ENCODE measurements at regions not wholly inside any gene's neighbourhood (a gene's known extent, or its start where the extent isn't known, plus 50 kb on each side); places are given as distances from the start of the nearest gene placed in this dataset.

DNA sequence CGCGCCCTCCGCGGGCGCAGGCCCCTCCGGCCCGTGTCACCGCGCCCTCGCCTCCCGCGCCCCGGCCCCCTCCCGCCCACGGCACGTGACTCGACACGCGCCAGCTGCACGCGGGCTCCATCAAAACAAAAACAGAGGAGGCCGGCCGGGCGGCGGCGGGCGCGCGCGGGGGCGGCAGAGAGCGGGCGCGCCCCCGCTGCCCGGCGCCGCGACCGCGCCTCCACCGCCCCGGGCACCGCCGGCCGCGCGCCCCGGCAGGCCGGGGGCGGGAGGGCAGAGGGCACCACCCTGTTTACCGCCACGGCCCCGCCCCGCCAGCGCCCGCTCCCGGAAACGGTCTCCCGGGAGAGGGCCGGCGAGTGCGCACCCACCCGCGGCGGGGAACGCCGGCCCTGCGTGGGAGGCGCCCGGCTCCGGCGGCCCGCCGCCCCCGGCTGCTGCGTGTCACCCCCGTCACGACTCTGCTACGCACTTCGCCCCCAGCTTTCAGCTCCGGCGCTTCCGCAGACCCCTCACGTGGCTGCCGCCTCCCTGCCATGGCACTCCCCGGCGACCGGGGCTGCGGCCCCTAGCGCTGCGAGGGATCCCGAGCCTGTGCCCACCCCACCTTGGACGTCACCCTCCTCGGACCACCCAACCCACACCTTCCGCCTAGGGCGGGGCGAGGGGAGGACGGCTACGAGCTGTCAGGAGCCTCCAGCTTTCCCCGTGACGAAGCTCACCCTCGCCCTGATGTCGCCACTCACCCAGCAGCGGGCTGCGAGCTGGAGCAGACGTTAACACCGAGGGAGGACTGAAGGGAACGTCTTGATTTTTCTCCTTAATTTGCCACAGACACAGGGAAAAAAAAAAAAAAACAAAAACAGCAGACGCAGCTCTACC lies 221.6 kb upstream of the MKLN1 start (continued):
- TF ChIP-seq, protein P1, sequence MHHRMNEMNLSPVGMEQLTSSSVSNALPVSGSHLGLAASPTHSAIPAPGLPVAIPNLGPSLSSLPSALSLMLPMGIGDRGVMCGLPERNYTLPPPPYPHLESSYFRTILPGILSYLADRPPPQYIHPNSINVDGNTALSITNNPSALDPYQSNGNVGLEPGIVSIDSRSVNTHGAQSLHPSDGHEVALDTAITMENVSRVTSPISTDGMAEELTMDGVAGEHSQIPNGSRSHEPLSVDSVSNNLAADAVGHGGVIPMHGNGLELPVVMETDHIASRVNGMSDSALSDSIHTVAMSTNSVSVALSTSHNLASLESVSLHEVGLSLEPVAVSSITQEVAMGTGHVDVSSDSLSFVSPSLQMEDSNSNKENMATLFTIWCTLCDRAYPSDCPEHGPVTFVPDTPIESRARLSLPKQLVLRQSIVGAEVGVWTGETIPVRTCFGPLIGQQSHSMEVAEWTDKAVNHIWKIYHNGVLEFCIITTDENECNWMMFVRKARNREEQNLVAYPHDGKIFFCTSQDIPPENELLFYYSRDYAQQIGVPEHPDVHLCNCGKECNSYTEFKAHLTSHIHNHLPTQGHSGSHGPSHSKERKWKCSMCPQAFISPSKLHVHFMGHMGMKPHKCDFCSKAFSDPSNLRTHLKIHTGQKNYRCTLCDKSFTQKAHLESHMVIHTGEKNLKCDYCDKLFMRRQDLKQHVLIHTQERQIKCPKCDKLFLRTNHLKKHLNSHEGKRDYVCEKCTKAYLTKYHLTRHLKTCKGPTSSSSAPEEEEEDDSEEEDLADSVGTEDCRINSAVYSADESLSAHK (tag by site-specific recombination; IDR thresholded peaks at IDR 0.05), result no peak
- TF ChIP-seq ZNF16 (tag by site-specific recombination; IDR thresholded peaks at IDR 0.05; ENCODE audit: low read depth) (no peak), ZNF707 (tag by site-specific recombination; IDR thresholded peaks at IDR 0.05) (no peak), ZNF292 (tag by site-specific recombination; IDR thresholded peaks at IDR 0.05; ENCODE audit: borderline replicate concordance, low read depth) (no peak), ZNF561 (tag by site-specific recombination; IDR thresholded peaks at IDR 0.05; ENCODE audit: borderline replicate concordance) (peak; percentile 76; the same call in 1 of the 2 replicates), ZNF701 (tag by site-specific recombination; IDR thresholded peaks at IDR 0.05) (no peak), ZIC2 (tag by site-specific recombination; IDR thresholded peaks at IDR 0.05) (peak; percentile 50), ZXDB (tag by site-specific recombination; IDR thresholded peaks at IDR 0.05) (no peak; the same call in 1 of the 2 replicates), ZNF777 (tag by site-specific recombination; IDR thresholded peaks at IDR 0.05; ENCODE audit: borderline replicate concordance) (no peak), ZNF223 (tag by site-specific recombination; IDR thresholded peaks at IDR 0.05) (no peak), ZNF169 (tag by site-specific recombination; IDR thresholded peaks at IDR 0.05) (no peak), ZNF2 (tag by site-specific recombination; IDR thresholded peaks at IDR 0.05) (no peak), KLF1 (tag by site-specific recombination; IDR thresholded peaks at IDR 0.05) (peak; percentile 76)
- TF ChIP-seq, protein P2, sequence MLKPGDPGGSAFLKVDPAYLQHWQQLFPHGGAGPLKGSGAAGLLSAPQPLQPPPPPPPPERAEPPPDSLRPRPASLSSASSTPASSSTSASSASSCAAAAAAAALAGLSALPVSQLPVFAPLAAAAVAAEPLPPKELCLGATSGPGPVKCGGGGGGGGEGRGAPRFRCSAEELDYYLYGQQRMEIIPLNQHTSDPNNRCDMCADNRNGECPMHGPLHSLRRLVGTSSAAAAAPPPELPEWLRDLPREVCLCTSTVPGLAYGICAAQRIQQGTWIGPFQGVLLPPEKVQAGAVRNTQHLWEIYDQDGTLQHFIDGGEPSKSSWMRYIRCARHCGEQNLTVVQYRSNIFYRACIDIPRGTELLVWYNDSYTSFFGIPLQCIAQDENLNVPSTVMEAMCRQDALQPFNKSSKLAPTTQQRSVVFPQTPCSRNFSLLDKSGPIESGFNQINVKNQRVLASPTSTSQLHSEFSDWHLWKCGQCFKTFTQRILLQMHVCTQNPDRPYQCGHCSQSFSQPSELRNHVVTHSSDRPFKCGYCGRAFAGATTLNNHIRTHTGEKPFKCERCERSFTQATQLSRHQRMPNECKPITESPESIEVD (tag by site-specific recombination; IDR thresholded peaks at IDR 0.05), result no peak
- TF ChIP-seq, protein P3, sequence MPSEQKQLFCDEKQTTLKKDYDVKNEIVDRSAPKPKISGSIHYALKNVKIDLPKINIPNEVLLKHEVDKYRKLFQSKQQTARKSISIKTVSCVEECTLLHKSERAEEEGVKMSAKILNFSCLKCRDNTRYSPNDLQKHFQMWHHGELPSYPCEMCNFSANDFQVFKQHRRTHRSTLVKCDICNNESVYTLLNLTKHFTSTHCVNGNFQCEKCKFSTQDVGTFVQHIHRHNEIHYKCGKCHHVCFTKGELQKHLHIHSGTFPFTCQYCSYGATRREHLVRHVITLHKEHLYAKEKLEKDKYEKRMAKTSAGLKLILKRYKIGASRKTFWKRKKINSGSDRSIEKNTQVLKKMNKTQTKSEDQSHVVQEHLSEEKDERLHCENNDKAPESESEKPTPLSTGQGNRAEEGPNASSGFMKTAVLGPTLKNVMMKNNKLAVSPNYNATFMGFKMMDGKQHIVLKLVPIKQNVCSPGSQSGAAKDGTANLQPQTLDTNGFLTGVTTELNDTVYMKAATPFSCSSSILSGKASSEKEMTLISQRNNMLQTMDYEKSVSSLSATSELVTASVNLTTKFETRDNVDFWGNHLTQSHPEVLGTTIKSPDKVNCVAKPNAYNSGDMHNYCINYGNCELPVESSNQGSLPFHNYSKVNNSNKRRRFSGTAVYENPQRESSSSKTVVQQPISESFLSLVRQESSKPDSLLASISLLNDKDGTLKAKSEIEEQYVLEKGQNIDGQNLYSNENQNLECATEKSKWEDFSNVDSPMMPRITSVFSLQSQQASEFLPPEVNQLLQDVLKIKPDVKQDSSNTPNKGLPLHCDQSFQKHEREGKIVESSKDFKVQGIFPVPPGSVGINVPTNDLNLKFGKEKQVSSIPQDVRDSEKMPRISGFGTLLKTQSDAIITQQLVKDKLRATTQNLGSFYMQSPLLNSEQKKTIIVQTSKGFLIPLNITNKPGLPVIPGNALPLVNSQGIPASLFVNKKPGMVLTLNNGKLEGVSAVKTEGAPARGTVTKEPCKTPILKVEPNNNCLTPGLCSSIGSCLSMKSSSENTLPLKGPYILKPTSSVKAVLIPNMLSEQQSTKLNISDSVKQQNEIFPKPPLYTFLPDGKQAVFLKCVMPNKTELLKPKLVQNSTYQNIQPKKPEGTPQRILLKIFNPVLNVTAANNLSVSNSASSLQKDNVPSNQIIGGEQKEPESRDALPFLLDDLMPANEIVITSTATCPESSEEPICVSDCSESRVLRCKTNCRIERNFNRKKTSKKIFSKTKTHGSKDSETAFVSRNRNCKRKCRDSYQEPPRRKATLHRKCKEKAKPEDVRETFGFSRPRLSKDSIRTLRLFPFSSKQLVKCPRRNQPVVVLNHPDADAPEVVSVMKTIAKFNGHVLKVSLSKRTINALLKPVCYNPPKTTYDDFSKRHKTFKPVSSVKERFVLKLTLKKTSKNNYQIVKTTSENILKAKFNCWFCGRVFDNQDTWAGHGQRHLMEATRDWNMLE (tag by site-specific recombination; conservative IDR thresholded peaks at IDR 0.05; ENCODE audit: low read depth), result no peak
- TF ChIP-seq, protein P4, sequence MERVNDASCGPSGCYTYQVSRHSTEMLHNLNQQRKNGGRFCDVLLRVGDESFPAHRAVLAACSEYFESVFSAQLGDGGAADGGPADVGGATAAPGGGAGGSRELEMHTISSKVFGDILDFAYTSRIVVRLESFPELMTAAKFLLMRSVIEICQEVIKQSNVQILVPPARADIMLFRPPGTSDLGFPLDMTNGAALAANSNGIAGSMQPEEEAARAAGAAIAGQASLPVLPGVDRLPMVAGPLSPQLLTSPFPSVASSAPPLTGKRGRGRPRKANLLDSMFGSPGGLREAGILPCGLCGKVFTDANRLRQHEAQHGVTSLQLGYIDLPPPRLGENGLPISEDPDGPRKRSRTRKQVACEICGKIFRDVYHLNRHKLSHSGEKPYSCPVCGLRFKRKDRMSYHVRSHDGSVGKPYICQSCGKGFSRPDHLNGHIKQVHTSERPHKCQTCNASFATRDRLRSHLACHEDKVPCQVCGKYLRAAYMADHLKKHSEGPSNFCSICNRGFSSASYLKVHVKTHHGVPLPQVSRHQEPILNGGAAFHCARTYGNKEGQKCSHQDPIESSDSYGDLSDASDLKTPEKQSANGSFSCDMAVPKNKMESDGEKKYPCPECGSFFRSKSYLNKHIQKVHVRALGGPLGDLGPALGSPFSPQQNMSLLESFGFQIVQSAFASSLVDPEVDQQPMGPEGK (tag by site-specific recombination; IDR thresholded peaks at IDR 0.05), result peak; percentile 92
- TF ChIP-seq, protein P5, sequence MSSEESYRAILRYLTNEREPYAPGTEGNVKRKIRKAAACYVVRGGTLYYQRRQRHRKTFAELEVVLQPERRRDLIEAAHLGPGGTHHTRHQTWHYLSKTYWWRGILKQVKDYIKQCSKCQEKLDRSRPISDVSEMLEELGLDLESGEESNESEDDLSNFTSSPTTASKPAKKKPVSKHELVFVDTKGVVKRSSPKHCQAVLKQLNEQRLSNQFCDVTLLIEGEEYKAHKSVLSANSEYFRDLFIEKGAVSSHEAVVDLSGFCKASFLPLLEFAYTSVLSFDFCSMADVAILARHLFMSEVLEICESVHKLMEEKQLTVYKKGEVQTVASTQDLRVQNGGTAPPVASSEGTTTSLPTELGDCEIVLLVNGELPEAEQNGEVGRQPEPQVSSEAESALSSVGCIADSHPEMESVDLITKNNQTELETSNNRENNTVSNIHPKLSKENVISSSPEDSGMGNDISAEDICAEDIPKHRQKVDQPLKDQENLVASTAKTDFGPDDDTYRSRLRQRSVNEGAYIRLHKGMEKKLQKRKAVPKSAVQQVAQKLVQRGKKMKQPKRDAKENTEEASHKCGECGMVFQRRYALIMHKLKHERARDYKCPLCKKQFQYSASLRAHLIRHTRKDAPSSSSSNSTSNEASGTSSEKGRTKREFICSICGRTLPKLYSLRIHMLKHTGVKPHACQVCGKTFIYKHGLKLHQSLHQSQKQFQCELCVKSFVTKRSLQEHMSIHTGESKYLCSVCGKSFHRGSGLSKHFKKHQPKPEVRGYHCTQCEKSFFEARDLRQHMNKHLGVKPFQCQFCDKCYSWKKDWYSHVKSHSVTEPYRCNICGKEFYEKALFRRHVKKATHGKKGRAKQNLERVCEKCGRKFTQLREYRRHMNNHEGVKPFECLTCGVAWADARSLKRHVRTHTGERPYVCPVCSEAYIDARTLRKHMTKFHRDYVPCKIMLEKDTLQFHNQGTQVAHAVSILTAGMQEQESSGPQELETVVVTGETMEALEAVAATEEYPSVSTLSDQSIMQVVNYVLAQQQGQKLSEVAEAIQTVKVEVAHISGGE (tag by site-specific recombination; conservative IDR thresholded peaks at IDR 0.05; ENCODE audit: low read depth), result peak; percentile 36; the same call in 1 of the 2 replicates
- TF ChIP-seq, protein P6, sequence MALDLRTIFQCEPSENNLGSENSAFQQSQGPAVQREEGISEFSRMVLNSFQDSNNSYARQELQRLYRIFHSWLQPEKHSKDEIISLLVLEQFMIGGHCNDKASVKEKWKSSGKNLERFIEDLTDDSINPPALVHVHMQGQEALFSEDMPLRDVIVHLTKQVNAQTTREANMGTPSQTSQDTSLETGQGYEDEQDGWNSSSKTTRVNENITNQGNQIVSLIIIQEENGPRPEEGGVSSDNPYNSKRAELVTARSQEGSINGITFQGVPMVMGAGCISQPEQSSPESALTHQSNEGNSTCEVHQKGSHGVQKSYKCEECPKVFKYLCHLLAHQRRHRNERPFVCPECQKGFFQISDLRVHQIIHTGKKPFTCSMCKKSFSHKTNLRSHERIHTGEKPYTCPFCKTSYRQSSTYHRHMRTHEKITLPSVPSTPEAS (tag by site-specific recombination; IDR thresholded peaks at IDR 0.05), result no peak
- TF ChIP-seq, protein P7, sequence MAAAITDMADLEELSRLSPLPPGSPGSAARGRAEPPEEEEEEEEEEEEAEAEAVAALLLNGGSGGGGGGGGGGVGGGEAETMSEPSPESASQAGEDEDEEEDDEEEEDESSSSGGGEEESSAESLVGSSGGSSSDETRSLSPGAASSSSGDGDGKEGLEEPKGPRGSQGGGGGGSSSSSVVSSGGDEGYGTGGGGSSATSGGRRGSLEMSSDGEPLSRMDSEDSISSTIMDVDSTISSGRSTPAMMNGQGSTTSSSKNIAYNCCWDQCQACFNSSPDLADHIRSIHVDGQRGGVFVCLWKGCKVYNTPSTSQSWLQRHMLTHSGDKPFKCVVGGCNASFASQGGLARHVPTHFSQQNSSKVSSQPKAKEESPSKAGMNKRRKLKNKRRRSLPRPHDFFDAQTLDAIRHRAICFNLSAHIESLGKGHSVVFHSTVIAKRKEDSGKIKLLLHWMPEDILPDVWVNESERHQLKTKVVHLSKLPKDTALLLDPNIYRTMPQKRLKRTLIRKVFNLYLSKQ (tag by site-specific recombination; IDR thresholded peaks at IDR 0.05; ENCODE audit: borderline replicate concordance), result no peak

Data from HEK293 (cell line).